ENCODE measurements at regions not wholly inside any gene's neighbourhood (a gene's known extent, or its start where the extent isn't known, plus 50 kb on each side); places are given as distances from the start of the nearest gene placed in this dataset.

- DNase-seq: no peak
These were observed 1104.2 kb downstream of the BCL11A start for GRCh38 chr2:59449274-59449673.

- no peak for DNase-seq
These were observed 1113.0 kb downstream of the BCL11A start for GRCh38 chr2:59440491-59440890.

- no peak for DNase-seq
These were observed 1117.8 kb downstream of the BCL11A start for GRCh38 chr2:59435635-59436034.

- DNase-seq: no peak
These were observed 1124.5 kb downstream of the BCL11A start for GRCh38 chr2:59428940-59429339.

GRCh38 chr2:59427980-59428379 lies 1125.5 kb downstream of the BCL11A start:
- DNase-seq: no peak

- no peak for DNase-seq
These were observed 1128.2 kb downstream of the BCL11A start for GRCh38 chr2:59425247-59425646.

GRCh38 chr2:59413751-59414570 lies 1139.5 kb downstream of the BCL11A start:
- DNase-seq: no peak

GRCh38 chr2:59399126-59399525 lies 1154.3 kb downstream of the BCL11A start:
- no peak for DNase-seq

- no peak for DNase-seq
These were observed 1155.4 kb downstream of the BCL11A start for GRCh38 chr2:59398081-59398480.

- no peak for DNase-seq
These were observed 1154.0 kb upstream of the FANCL start for GRCh38 chr2:59395119-59395518.

- DNase-seq: no peak
These were observed 1150.8 kb upstream of the FANCL start for GRCh38 chr2:59391896-59392295.

GRCh38 chr2:59390581-59390980 lies 1149.5 kb upstream of the FANCL start:
- no peak for DNase-seq

GRCh38 chr2:59389240-59389639 lies 1148.1 kb upstream of the FANCL start:
- DNase-seq: no peak

GRCh38 chr2:59385971-59386370 lies 1144.8 kb upstream of the FANCL start:
- DNase-seq: no peak

- no peak for DNase-seq
These were observed 1142.3 kb upstream of the FANCL start for GRCh38 chr2:59383473-59383872.

GRCh38 chr2:59378127-59378526 lies 1137.0 kb upstream of the FANCL start:
- DNase-seq: no peak

GRCh38 chr2:59366288-59366687 lies 1125.2 kb upstream of the FANCL start:
- DNase-seq: no peak

GRCh38 chr2:59354498-59354897 lies 1113.4 kb upstream of the FANCL start:
- DNase-seq: no peak

GRCh38 chr2:59353306-59353921 lies 1112.3 kb upstream of the FANCL start:
- no peak for DNase-seq

GRCh38 chr2:59342166-59342565 lies 1101.0 kb upstream of the FANCL start:
- no peak for DNase-seq

GRCh38 chr2:59339837-59340207 lies 1098.7 kb upstream of the FANCL start:
- DNase-seq: no peak

GRCh38 chr2:59339121-59339836 lies 1098.2 kb upstream of the FANCL start:
- DNase-seq: no peak

- DNase-seq: no peak
These were observed 1091.9 kb upstream of the FANCL start for GRCh38 chr2:59333007-59333406.
